Uterus (tissue), 3 donors: ENCODE measurements at regions not wholly inside any gene's neighbourhood (a gene's known extent, or its start where the extent isn't known, plus 50 kb on each side); places are given as distances from the start of the nearest gene placed in this dataset.

Experiments used
- DNase-seq, 2 donors: peaks; one replicate each; pipeline ENCODE4 v3.0.0-alpha.2; 2019 to 2020
- H3K27ac ChIP-seq, 2 donors: fragments of 200-600 bp; sonication (generic); 1 replicate in 1 of 2; 2 replicates in 1 of 2; pipeline ENCODE4 v1.5.1; 2016 to 2018
- H3K27me3 ChIP-seq, 2 donors: fragments of 200-600 bp; sonication (generic); one replicate each; pipeline ENCODE4 v1.5.1; 2018 to 2019; ENCODE audit warnings: control low read depth in 1 of 2
- H3K36me3 ChIP-seq, 2 donors: fragments of 200-600 bp; sonication (generic); one replicate each; pipeline ENCODE4 v1.5.1; 2019; ENCODE audit warnings: control low read depth in 1 of 2
- H3K4me1 ChIP-seq, 2 donors: fragments of 200-600 bp; sonication (generic); one replicate each; pipeline ENCODE4 v1.5.1; 2018 to 2019; ENCODE audit warnings: control low read depth in 1 of 2
- H3K4me3 ChIP-seq, 2 donors: fragments of 200-600 bp; sonication (generic); 1 replicate in 1 of 2; 2 replicates in 1 of 2; pipeline ENCODE4 v1.5.1; 2018 to 2019; ENCODE audit warnings: mild to moderate bottlenecking in 1 of 2
- H3K9me3 ChIP-seq, 2 donors: fragments of 200-600 bp; sonication (generic); one replicate each; pipeline ENCODE4 v1.5.1; 2019; ENCODE audit warnings: control low read depth in 1 of 2
- POLR2A ChIP-seq, 2 donors: fragments of 450-650 bp; IDR thresholded peaks; one replicate each; pipeline ENCODE4 v1.6.1; 2016; ENCODE audit warnings: antibody characterized with exemption in 2 of 2, mild to moderate bottlenecking in 1 of 2, moderate library complexity in 1 of 2
- intact Hi-C: fragments of 100-400 bp; cut with DNase I; formaldehyde crosslinking; loops from one replicate; pipeline ENCODE4 v1.15.1; 2023; ENCODE audit warnings: low total_unique reads
- TF ChIP-seq, protein P1 (sequence below), 4 experiments: fragments of 200-600 bp in 2 of 4; fragments of 450-650 bp in 2 of 4; sonication (generic) in 2 of 4; IDR thresholded peaks; one replicate each; pipeline ENCODE4 v1.5.1; 2016 to 2019; ENCODE audit warnings: antibody characterized with exemption in 4 of 4, mild to moderate bottlenecking in 2 of 4, moderate library complexity in 1 of 4
- donor health status: DM: yes; HTN: yes; CAD: no.

DNA sequence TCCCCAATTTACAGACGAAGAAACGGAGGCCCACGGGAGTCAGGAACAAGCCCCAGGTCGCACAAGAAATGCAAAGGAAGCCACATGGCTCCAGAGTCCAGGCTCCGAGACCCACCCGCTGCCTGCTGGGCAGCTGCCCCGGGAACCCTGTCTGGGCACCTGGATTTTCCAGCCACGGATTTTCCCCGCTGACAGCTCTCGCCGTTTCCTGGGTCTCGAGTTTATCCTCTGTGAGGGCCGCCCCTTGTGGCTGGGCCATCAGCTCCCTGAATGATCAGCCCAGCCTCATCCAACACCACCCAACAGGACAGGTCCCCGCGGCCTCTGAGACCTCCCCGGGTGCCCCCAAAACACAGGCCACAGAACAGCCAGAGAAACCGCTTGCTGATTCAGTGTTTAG, 189.7 kb downstream of the BRD1 start:
- no peak for DNase-seq
- H3K9me3 ChIP-seq, result no peaks in the 10 kb centered on the region

DNA sequence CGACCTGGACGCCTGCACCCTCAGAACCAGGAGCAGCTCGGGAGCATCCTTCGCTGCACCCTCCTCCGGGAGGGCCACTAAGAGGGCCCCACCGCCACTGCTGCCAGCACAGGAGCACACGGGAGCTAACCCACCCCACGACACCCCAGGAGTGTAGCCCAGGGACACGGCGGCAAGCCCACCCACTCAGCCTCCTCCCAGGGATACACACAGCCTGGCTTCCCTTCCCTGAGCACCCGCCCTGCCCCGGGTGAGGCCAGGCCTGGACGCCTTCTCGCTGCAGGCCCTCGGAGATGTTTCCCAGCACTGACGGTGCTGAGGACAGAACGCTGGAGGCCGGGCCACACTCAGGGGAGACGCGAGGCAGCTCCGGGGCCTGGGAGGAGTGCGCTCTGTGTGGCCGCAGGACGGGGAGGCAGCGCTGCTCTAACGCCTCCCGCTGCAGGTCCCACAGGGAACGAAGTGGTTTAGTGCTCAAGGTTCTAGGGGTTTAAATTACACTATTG, 190.4 kb downstream of the BRD1 start:
- intact Hi-C loops, result no loop called here
- TF ChIP-seq, protein P1, sequence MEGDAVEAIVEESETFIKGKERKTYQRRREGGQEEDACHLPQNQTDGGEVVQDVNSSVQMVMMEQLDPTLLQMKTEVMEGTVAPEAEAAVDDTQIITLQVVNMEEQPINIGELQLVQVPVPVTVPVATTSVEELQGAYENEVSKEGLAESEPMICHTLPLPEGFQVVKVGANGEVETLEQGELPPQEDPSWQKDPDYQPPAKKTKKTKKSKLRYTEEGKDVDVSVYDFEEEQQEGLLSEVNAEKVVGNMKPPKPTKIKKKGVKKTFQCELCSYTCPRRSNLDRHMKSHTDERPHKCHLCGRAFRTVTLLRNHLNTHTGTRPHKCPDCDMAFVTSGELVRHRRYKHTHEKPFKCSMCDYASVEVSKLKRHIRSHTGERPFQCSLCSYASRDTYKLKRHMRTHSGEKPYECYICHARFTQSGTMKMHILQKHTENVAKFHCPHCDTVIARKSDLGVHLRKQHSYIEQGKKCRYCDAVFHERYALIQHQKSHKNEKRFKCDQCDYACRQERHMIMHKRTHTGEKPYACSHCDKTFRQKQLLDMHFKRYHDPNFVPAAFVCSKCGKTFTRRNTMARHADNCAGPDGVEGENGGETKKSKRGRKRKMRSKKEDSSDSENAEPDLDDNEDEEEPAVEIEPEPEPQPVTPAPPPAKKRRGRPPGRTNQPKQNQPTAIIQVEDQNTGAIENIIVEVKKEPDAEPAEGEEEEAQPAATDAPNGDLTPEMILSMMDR (IDR thresholded peaks at IDR 0.05), result no peak
- no peak for TF ChIP-seq POLR2A (IDR thresholded peaks at IDR 0.05)
- DNase-seq, result no peak
- no peaks in the 10 kb centered on the region for H3K9me3 ChIP-seq
- no peaks in the 10 kb centered on the region for H3K4me1 ChIP-seq
- no peak overlapping the region for H3K4me3 ChIP-seq
- no peaks in the 10 kb centered on the region for H3K27me3 ChIP-seq
- H3K36me3 ChIP-seq, result no peaks in the 10 kb centered on the region
- no peak overlapping the region for H3K27ac ChIP-seq

More for the DNA sequence above, 189.7 kb downstream of the BRD1 start:
- H3K27me3 ChIP-seq, result no peaks in the 10 kb centered on the region
- no peak overlapping the region for H3K4me3 ChIP-seq
- H3K4me1 ChIP-seq, result no peaks in the 10 kb centered on the region
- H3K36me3 ChIP-seq, result no peaks in the 10 kb centered on the region
- no peak overlapping the region for H3K27ac ChIP-seq
- TF ChIP-seq, protein P1 (IDR thresholded peaks at IDR 0.05), result no peak
- no peak for TF ChIP-seq POLR2A (IDR thresholded peaks at IDR 0.05)
- intact Hi-C loops, result no loop called here

DNA sequence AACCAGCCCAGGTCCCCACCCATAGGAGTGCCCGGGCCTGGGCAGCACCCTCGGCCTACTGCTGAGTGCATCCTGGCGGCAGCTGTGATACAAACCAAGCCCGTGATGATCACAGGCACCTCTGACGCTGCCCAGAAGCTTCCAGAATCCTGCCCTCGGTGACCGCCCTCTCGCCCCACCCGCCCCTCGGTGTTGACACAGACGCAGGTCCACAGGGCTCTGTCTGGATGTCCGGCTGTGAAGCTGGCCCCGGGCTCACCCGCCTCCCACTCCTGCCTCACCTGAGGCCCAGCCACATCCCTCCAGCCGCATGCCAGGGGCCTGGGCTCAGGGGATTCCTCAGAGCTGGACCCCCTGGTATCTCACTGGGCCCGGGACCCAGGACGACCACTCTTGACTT, 191.0 kb downstream of the BRD1 start:
- DNase-seq, result no peak
- intact Hi-C loops, result no loop called here
- no peak overlapping the region for H3K27ac ChIP-seq
- H3K9me3 ChIP-seq, result no peaks in the 10 kb centered on the region
- no peak overlapping the region for H3K4me3 ChIP-seq
- no peak for TF ChIP-seq POLR2A (IDR thresholded peaks at IDR 0.05)
- TF ChIP-seq, protein P1 (IDR thresholded peaks at IDR 0.05), result no peak
- no peaks in the 10 kb centered on the region for H3K27me3 ChIP-seq
- H3K4me1 ChIP-seq, result no peaks in the 10 kb centered on the region
- H3K36me3 ChIP-seq, result no peaks in the 10 kb centered on the region

DNA sequence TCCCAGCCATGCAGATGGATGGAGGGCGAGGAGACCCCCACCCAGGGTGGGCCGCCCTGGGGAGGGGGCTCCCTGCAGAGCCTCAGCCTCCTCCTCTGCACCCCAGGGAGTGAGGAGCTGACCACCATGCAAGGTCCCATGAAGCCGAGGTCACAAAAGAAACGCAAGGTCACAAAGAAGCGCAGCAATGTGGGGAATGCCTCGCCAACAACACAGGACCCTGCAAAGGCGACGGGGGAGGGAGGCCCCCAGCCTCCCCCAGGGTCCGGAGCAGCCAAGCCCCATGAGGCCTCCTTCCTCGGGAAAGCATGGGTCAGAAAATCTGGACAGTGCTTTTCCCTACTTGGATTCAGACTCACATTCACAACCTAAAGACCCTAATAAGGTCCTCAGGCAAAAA, 191.5 kb downstream of the BRD1 start:
- H3K27me3 ChIP-seq, result no peaks in the 10 kb centered on the region
- DNase-seq, result no peak
- no peak overlapping the region for H3K4me3 ChIP-seq
- no peaks in the 10 kb centered on the region for H3K4me1 ChIP-seq
- TF ChIP-seq, protein P1 (IDR thresholded peaks at IDR 0.05), result no peak
- no peak for TF ChIP-seq POLR2A (IDR thresholded peaks at IDR 0.05)
- H3K36me3 ChIP-seq, result no peaks in the 10 kb centered on the region
- no peaks in the 10 kb centered on the region for H3K9me3 ChIP-seq
- no peak overlapping the region for H3K27ac ChIP-seq
- intact Hi-C loops, result no loop called here

DNA sequence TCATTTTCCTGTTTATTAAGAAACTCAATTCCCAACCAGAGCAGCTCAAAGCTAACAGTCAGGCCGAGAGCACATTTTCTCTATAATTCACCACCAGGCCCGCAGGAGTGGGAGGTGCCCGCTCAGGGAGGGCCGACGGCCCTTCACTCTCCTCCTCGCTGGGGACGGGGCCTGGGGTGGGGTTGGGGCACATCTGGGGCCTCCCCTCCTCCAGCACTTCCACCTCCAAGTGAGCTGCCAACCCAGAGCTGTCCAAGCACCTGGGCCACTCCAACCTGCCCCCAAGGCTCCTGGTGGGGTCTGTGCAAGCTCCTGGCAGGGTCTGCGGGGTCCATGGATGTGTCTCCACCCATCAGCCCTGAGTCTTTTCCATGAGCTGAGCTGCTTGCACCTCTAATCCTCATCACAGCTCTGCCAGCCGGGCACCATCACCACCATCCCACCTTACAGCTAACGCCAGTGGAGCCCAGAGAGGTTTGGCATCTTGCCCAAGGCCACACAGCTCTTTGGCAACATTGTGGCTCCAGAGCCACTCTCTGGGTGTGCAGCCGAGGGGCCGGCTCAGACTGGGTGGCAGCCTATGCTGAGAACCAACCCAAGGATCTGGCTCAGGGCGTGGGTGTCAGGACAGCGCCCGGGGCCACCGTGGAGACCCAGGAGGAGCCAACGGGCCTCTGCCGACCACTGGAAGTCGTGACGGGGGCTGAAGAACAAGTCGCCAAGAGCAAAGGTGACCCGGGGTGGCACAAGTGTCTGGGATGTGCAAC, 193.5 kb downstream of the BRD1 start:
- TF ChIP-seq, protein P1 (IDR thresholded peaks at IDR 0.05), result no peak
- no peak for TF ChIP-seq POLR2A (IDR thresholded peaks at IDR 0.05)
- Histone ChIP-seq H3K27me3 (no peaks in the 10 kb centered on the region), H3K4me1 (no peaks in the 10 kb centered on the region), H3K4me3 (no peak overlapping the region), H3K9me3 (no peaks in the 10 kb centered on the region), H3K27ac (no peak overlapping the region), H3K36me3 (no peaks in the 10 kb centered on the region)
- intact Hi-C loops, result no loop called here
- no peak for DNase-seq
